GM12864 (cell line): ENCODE measurements at regions not wholly inside any gene's neighbourhood (a gene's known extent, or its start where the extent isn't known, plus 50 kb on each side); places are given as distances from the start of the nearest gene placed in this dataset.

Experiments
- DNase-seq: peaks from one replicate; pipeline ENCODE4 v3.0.0-alpha.2; 2011; ENCODE audit warnings: low read depth
- H3K4me3 ChIP-seq: 2 replicates; pipeline ENCODE4 v1.5.1; 2011; ENCODE audit warnings: mild to moderate bottlenecking, low read depth, low read length, control low read depth
- CTCF ChIP-seq: IDR thresholded peaks from 2 replicates; pipeline ENCODE4 v1.5.1; 2011; ENCODE audit warnings: low read depth, mild to moderate bottlenecking, moderate library complexity, low read length, control low read depth, inconsistent platforms; ENCODE audit errors: missing control alignments

- no peak overlapping the region for H3K4me3 ChIP-seq
- no peak for TF ChIP-seq CTCF
- DNase-seq = no peak
Measured at GRCh38 chr3:80241791-80242190, 474.0 kb upstream of the ROBO1 start.

- TF ChIP-seq CTCF = no peak
- no peak for DNase-seq
- no peak overlapping the region for H3K4me3 ChIP-seq
Measured at GRCh38 chr3:80239301-80239700, 471.5 kb upstream of the ROBO1 start.

- H3K4me3 ChIP-seq = no peak overlapping the region
- DNase-seq = no peak
Measured at GRCh38 chr3:80238606-80239005, 470.8 kb upstream of the ROBO1 start.

GRCh38 chr3:80238152-80238551 is 470.4 kb upstream of the ROBO1 start:
- no peak for DNase-seq
- no peak for TF ChIP-seq CTCF
- no peak overlapping the region for H3K4me3 ChIP-seq

More at GRCh38 chr3:80238606-80239005, 470.8 kb upstream of the ROBO1 start:
- TF ChIP-seq CTCF = no peak

- H3K4me3 ChIP-seq = no peak overlapping the region
- DNase-seq = no peak
- TF ChIP-seq CTCF = no peak
Measured at GRCh38 chr3:80234706-80235105, 466.9 kb upstream of the ROBO1 start.

- no peak for DNase-seq
Measured at GRCh38 chr3:80233576-80233975, 465.8 kb upstream of the ROBO1 start.

More at GRCh38 chr3:80233576-80233975, 465.8 kb upstream of the ROBO1 start:
- no peak for TF ChIP-seq CTCF
- no peak overlapping the region for H3K4me3 ChIP-seq
